ENCODE measurements at regions not wholly inside any gene's neighbourhood (a gene's known extent, or its start where the extent isn't known, plus 50 kb on each side); places are given as distances from the start of the nearest gene placed in this dataset.

GRCh38 chr10:130570074-130570473 is 433.9 kb downstream of the GLRX3 start:
- no peak overlapping the region for H3K14ac ChIP-seq (replicated peaks; ENCODE audit: low read depth, low read length)
- no peaks in the 10 kb centered on the region for H3K27me3 ChIP-seq (ENCODE audit: control insufficient read depth, insufficient read depth, low read length)
- POLR2A ChIA-PET (ENCODE audit: unreplicated experiment) = no interaction called here
- H2BK15ac ChIP-seq (ENCODE audit: low read depth, low read length) = no peak overlapping the region
- no peaks in the 10 kb centered on the region for H4K20me1 ChIP-seq (ENCODE audit: insufficient read depth, low read length)
- H3K9ac ChIP-seq (ENCODE audit: low read depth, low read length) = no peak overlapping the region
- no peak overlapping the region for H3K4me3 ChIP-seq (ENCODE audit: insufficient read depth, low read depth, low read length)
- H2AK9ac ChIP-seq (replicated peaks; ENCODE audit: low read depth, low read length, poor library complexity) = no peak overlapping the region
- H3K4me2 ChIP-seq (ENCODE audit: low read depth, low read length) = no peak overlapping the region
- H2BK20ac ChIP-seq (ENCODE audit: low read depth, low read length) = no peak overlapping the region
- no peak overlapping the region for H3K23ac ChIP-seq (ENCODE audit: low read depth, low read length)
- H2AK5ac ChIP-seq (ENCODE audit: low read depth, low read length) = no peak overlapping the region
- H3K4me1 ChIP-seq (ENCODE audit: control insufficient read depth, insufficient read depth, low read length) = no peaks in the 10 kb centered on the region
- no peak for ATAC-seq (ENCODE audit: low read depth)
- no peaks in the 10 kb centered on the region for H3K9me1 ChIP-seq (ENCODE audit: insufficient read depth, low read length)
- H2BK5ac ChIP-seq (ENCODE audit: low read depth, low read length, poor library complexity, severe bottlenecking) = no peak overlapping the region
- H4K8ac ChIP-seq (ENCODE audit: low read depth in 2 of 2, low read length in 2 of 2) = no peak overlapping the region
- H3K79me1 ChIP-seq (ENCODE audit: low read depth in 1 of 2, low read length in 2 of 2) = no peaks in the 10 kb centered on the region
- dilution Hi-C loops (cut with HindIII; ENCODE audit: low sequenced_read_pairs, unreplicated experiment) = no loop called here
- no peak for DNase-seq
- H2BK120ac ChIP-seq (ENCODE audit: low read depth, low read length) = no peak overlapping the region
- no peak overlapping the region for H3K4ac ChIP-seq (ENCODE audit: low read depth, low read length)
- no peaks in the 10 kb centered on the region for H3K36me3 ChIP-seq (ENCODE audit: control insufficient read depth, insufficient read depth, low read length)
- TF ChIP-seq MAFK (IDR thresholded peaks at IDR 0.05; ENCODE audit: low read depth, low read length) (no peak), USF2 (IDR thresholded peaks at IDR 0.05; ENCODE audit: low read depth, low read length) (no peak), POLR2A (IDR thresholded peaks at IDR 0.05; ENCODE audit: low read depth, low read length) (no peak), FOS (IDR thresholded peaks at IDR 0.05; ENCODE audit: low read depth, low read length) (no peak), SMC3 (IDR thresholded peaks at IDR 0.05; ENCODE audit: low read depth, low read length) (no peak)
- no peak overlapping the region for H3K27ac ChIP-seq (ENCODE audit: insufficient read depth, low read length)
- peaks cover 44% of the 10 kb centered on the region for H3K9me3 ChIP-seq (ENCODE audit: control insufficient read depth, insufficient read depth, low read length)
- in situ Hi-C loops (cut with MboI; ENCODE audit: low sequenced_read_pairs) = no loop called here
- CTCF ChIA-PET = no interaction called here
- no peak overlapping the region for H4K91ac ChIP-seq (ENCODE audit: insufficient read depth, low read depth, low read length)
- BruUV-seq (replicated peaks) = no TSS peak
- H3K56ac ChIP-seq (ENCODE audit: extremely low read depth, insufficient read depth, low read length) = no peak overlapping the region
- H2AFZ ChIP-seq (replicated peaks; ENCODE audit: low read length, poor library complexity) = no peak overlapping the region
- no CpG with 5 or more reads among the region's 7 CpGs for WGBS, 2 experiments (ENCODE audit: extremely low coverage in 2 of 2, insufficient read length in 1 of 2)
- H4K5ac ChIP-seq (ENCODE audit: low read depth, low read length) = no peak overlapping the region
- H3K18ac ChIP-seq (ENCODE audit: low read depth, low read length) = no peak overlapping the region
- intact Hi-C loops (cut with micrococcal nuclease) = no loop called here
